ENCODE measurements at regions not wholly inside any gene's neighbourhood (a gene's known extent, or its start where the extent isn't known, plus 50 kb on each side); places are given as distances from the start of the nearest gene placed in this dataset.

- TF ChIP-seq CTCF (IDR thresholded peaks at IDR 0.05 in 4 of 5, conservative IDR thresholded peaks at IDR 0.05 in 1 of 5) (no peak), POLR2A (IDR thresholded peaks at IDR 0.05) (no peak)
These were observed 79.1 kb upstream of the TANC1 start for GRCh38 chr2:158889135-158889853.

All from gastrocnemius medialis (tissue), 4 donors.